ENCODE measurements at regions not wholly inside any gene's neighbourhood (a gene's known extent, or its start where the extent isn't known, plus 50 kb on each side); places are given as distances from the start of the nearest gene placed in this dataset.
"Not testable (repeated sequence)": the region's sequence is repeated elsewhere in the genome, so short reads cannot be mapped to it uniquely, and the experiment has no call there.

DNA sequence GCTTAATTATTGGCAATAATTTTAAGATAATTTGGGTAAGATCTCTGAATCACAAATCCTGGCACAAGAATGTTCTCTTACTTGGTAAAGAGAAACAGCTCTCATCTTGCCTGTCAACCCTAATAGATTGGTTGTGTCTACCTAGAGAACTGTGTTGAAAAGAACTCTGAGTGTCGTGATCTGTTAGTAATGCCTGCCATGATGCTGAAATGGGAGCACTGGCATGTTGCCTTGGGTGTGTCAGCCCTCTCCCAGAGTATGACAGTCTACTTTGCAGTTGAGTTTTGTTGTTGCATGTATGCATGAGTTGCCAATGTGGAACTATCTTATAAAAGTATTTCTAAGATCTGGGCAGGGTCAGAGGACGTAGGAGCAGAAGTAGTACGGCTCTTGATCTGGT, 221.4 kb downstream of the MAF start (continued):
- TF ChIP-seq JUND (IDR thresholded peaks at IDR 0.05; ENCODE audit: low read length) (no peak), KDM1A (IDR thresholded peaks at IDR 0.05; ENCODE audit: borderline replicate concordance, low read length) (no peak), RAD21 (IDR thresholded peaks at IDR 0.05 in 1 of 2, conservative IDR thresholded peaks at IDR 0.05 in 1 of 2; ENCODE audit: low read depth in 2 of 2, low read length in 2 of 2) (no peak), CEBPB (IDR thresholded peaks at IDR 0.05; ENCODE audit: low read depth, low read length) (no peak), TEAD4 (IDR thresholded peaks at IDR 0.05; ENCODE audit: low read depth, low read length) (no peak), RXRA (IDR thresholded peaks at IDR 0.05; ENCODE audit: insufficient read depth, low read depth, low read length) (no peak), JUN (IDR thresholded peaks at IDR 0.05; ENCODE audit: low read depth, low read length) (no peak), TCF12 (IDR thresholded peaks at IDR 0.05; ENCODE audit: low read depth, low read length) (no peak)
- TF ChIP-seq, protein P1, sequence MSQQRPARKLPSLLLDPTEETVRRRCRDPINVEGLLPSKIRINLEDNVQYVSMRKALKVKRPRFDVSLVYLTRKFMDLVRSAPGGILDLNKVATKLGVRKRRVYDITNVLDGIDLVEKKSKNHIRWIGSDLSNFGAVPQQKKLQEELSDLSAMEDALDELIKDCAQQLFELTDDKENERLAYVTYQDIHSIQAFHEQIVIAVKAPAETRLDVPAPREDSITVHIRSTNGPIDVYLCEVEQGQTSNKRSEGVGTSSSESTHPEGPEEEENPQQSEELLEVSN (IDR thresholded peaks at IDR 0.05): no peak
- TF ChIP-seq, protein P2, sequence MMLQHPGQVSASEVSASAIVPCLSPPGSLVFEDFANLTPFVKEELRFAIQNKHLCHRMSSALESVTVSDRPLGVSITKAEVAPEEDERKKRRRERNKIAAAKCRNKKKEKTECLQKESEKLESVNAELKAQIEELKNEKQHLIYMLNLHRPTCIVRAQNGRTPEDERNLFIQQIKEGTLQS (IDR thresholded peaks at IDR 0.05; ENCODE audit: insufficient read depth, low read depth, low read length): no peak

- H4K20me1 ChIP-seq (replicated peaks in 1 of 2; ENCODE audit: control insufficient read depth in 1 of 2, insufficient read depth in 2 of 2, low read length in 2 of 2); H2AK5ac ChIP-seq (ENCODE audit: low read depth, low read length); DNase-seq (ENCODE audit: low read depth in 1 of 2, low spot score in 2 of 2); H3K79me1 ChIP-seq (ENCODE audit: low read depth, low read length); H3K18ac ChIP-seq (ENCODE audit: extremely low read depth, low read length); H3K4me2 ChIP-seq (ENCODE audit: insufficient read depth in 1 of 2, low read depth in 2 of 2, low read length in 2 of 2); H3K23me2 ChIP-seq (ENCODE audit: low read depth, low read length); H3K4me1 ChIP-seq (replicated peaks in 1 of 4; ENCODE audit: control insufficient read depth in 3 of 4, insufficient read depth in 4 of 4, low read length in 3 of 4); H3K9me3 ChIP-seq (ENCODE audit: insufficient read depth in 2 of 2, low read depth in 1 of 2, low read length in 1 of 2); POLR2A ChIA-PET (ENCODE audit: partially characterized antibody); H3K4ac ChIP-seq (replicated peaks; ENCODE audit: insufficient read length, low read depth, low read length); H3K79me2 ChIP-seq (ENCODE audit: control insufficient read depth in 1 of 2, insufficient read depth in 2 of 2, low read length in 2 of 2); H3K27ac ChIP-seq (ENCODE audit: low read depth, low read length); H3K23ac ChIP-seq (ENCODE audit: insufficient read length); H4K91ac ChIP-seq (replicated peaks; ENCODE audit: insufficient read length, low read length); H3K27me3 ChIP-seq (replicated peaks in 1 of 4; ENCODE audit: control insufficient read depth in 3 of 4, extremely low read depth in 1 of 4, insufficient read depth in 3 of 4, low read length in 3 of 4); FAIRE-seq; H3K14ac ChIP-seq (ENCODE audit: insufficient read length); H2BK12ac ChIP-seq (ENCODE audit: low read depth, low read length); H4K8ac ChIP-seq (ENCODE audit: extremely low read depth, insufficient read depth, low read length); H3K36me3 ChIP-seq (ENCODE audit: control insufficient read depth in 2 of 4, insufficient read depth in 4 of 4, low read length in 3 of 4); H4K5ac ChIP-seq (ENCODE audit: insufficient read length, low read depth, low read length); H2BK5ac ChIP-seq (ENCODE audit: low read depth, low read length); CTCF ChIA-PET (ENCODE audit: partially characterized antibody); H2AFZ ChIP-seq (ENCODE audit: low read length); H2BK15ac ChIP-seq (ENCODE audit: low read length); H3K56ac ChIP-seq (replicated peaks; ENCODE audit: insufficient read length, low read depth, low read length); H2BK120ac ChIP-seq (replicated peaks; ENCODE audit: low read depth, low read length); H3K4me3 ChIP-seq (ENCODE audit: extremely low read depth in 1 of 4, insufficient read depth in 2 of 4, low read depth in 3 of 4, low read length in 4 of 4); H3K9ac ChIP-seq (replicated peaks in 1 of 4; ENCODE audit: extremely low read depth in 1 of 4, low read depth in 3 of 4, low read length in 3 of 4); H2BK20ac ChIP-seq (ENCODE audit: low read length): not testable (repeated sequence)
- WGBS, 2 experiments (ENCODE audit: extremely low coverage in 1 of 2, insufficient coverage in 1 of 2, insufficient read length in 1 of 2, insufficient replicate concordance in 2 of 2, low coverage in 1 of 2, low lambda C conversion rate in 2 of 2, missing lambda C conversion rate in 1 of 2): 89% methylated on average over 3 of the region's 5 CpGs; no CpG with 5 or more reads in 1 of the 2 experiments
Observed at GRCh38 chr16:79377082-79377481, 223.5 kb downstream of the MAF start.

Measured in H1 (cell line).